NCI-H1694 treated with DMSO at 0.1 percent for 48 hours (cell line): ENCODE measurements at regions not wholly inside any gene's neighbourhood (a gene's known extent, or its start where the extent isn't known, plus 50 kb on each side); places are given as distances from the start of the nearest gene placed in this dataset.
"Not testable (repeated sequence)": the region's sequence is repeated elsewhere in the genome, so short reads cannot be mapped to it uniquely, and the experiment has no call there.

Experiments
- DNase-seq: peaks from one replicate; lab custom pipeline; 2025; lab: John Stamatoyannopoulos, UW

DNA sequence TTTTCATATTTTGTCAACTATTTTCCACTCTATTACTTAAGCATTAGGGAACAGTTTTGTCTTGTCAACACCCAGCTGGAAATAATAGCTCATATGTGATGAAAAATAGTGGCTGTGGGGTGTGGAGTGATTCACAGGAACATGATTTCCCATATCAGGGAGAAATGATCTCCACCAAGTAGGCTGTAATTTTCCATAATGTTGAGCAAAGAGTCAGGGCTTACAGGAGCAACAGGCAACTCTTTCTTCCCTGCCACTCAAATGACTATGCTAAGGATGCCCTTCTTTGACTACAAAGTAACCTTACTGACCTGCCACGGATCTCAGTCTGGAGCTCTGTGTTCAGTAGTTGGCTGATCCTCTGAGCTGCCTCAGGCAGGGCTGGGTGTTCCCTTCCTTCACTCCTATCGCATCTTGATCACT lies 90.0 kb upstream of the GATB start:
- no peak for DNase-seq

DNA sequence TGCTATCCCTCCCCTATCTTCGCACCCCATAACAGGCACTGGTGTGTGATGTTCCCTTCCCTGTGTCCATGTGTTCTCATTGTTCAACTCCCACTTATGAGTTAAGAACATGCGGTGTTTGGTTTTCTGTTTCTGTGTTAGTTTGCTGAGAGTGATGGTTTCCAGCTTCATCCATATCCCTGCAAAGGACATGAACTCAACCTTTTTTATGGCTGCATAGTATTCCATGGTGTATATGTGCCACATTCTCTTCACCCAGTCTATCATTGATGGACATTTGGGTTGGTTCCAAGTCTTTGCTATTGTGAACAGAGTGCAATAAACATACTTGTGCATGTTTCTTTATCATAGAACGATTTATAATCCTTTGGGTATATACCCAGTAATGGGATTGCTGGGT lies 84.7 kb upstream of the GATB start:
- DNase-seq: not testable (repeated sequence)

DNA sequence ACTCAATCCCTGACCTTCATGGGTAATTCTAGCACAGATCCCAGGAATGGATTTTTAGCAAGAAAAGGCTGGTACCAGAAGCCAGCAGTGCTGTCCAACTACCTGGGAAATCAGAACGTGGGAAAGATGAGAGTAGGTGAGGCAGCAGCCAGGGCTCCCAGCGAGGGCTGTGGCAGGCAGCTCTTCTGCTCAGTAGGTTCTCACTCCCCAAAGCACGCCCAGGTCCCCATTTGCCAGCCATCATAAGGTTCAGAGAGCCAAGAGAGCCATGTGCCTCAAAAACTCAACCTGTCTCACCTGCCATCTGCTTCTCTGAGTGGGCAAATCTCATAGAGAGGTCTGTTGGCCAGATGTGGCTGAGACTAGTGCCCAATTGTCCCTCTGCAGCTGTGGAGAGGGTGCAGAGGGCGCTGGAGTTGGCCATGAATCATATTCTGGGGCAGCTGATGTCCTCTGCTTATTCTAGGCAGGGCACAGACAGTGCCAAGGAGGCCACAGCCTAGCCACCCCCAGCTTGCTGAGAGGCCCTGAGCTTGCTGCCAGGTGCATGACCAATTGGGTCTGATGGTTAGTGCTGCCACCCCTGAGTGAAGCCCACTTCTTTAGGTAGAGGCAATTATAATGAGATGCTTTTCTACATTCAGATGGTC lies 81.7 kb upstream of the GATB start:
- no peak for DNase-seq

DNA sequence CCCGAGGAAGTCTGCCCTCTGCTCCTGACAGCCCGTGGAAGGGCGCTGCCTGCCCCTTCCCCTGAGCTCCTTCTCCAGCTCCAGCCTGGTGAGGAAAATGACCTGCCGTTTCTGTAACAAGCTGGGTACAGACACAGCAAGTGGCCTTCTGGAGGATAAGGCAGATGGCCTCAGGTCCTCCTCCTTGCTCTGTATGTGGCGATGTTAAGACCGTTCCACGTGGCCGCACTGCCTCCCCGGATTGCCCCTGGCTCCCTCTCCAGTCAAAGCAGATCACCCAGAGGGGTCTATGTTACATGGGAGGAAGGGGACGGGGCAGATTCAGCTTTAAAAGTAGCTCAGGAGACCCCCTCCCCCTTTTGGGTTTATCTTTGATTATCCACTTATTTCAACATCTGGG lies 80.3 kb upstream of the GATB start:
- no peak for DNase-seq

DNA sequence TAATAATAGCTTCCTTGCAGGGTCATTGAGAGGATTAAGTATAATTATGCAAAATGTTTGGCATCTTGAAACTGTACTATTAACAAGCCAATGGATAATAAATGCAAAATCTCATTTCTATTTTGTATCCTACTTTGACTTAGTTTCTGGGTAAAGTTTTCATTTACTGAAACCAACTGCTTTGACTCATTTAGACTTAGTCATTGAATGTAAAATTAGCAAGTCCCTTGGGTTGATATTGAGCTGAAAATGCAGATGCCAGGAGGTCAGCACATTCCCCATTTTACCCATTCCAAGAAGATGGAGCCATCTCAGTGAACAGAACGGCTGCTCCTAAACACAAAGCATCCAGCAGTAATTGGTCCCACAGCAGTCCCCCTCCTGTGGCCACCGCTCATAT lies 74.7 kb upstream of the GATB start:
- no peak for DNase-seq

DNA sequence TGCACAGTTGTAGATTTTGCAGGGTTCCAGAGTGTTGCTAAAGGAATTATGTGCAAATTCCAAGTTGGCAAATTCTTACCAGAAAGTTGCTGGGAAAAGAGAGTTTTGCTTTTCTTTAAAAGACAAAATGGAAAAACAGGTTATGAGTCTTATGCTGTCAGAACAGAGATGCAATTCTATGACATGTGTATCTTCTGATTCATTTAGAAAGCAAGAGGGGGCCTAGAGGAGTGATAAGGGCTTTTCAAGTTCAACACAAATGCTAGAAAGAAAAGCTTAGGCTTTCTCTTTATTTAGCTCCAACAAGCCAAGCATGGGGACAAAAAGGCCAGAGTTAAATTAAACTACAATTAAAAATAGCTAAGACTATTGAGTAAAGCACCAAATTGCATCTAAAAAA lies 72.4 kb upstream of the GATB start:
- no peak for DNase-seq

DNA sequence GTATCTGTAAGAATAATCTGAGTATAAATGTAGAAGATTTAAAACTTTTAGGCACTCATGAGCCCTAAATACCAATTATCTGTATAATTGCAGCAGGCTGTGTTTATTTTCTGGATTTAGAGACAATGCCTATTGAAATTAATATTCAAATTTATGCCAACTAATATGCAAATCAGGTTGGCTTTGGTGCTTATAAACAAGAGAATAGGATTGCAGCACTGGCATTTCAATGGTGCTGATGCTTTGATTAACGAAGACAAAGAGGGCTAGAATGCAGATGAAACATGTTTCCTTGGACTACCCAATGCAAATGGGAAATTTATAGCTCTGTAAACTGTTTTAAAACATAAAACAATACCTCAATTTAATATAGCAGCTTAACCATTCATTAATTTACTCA lies 70.7 kb upstream of the GATB start:
- no peak for DNase-seq

DNA sequence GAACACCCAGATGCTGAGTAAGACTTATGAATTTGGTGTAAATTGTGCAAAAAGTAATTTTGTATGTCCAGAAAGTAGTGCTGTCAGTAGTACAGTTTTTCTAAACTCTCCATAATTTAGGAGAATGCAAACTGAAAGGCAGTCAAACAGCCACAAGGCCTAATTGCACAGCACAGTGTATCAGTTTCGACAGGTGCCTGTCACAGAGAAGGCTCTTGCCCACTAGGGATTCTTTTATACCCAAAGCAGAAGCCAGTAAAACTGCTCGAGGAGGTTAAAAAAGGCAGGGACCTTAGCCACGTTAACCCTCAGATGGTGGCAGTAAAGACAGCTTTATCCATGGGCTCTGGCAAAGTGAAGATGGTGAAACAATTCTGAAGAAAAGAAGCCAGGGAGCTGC lies 69.4 kb upstream of the GATB start:
- no peak for DNase-seq

DNA sequence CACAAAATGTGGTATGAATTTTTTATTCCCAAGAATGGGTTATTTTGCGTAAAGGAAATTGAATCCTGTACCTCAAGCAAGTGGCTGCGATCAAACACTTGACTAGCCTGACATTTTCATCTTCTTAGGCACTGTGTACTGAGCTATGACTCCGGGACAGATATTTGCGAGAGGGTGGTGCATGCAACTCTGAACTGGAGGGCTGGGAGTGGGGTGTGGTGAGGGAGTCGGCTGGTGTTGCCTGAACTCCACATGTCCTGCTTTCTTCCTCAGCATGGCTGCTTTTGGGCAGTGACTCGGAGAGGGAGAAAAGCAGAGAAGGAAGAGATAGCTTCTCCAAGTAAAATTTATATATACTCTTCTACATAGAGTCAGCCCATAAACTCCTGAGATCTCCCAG lies 68.5 kb upstream of the GATB start:
- DNase-seq: no peak

DNA sequence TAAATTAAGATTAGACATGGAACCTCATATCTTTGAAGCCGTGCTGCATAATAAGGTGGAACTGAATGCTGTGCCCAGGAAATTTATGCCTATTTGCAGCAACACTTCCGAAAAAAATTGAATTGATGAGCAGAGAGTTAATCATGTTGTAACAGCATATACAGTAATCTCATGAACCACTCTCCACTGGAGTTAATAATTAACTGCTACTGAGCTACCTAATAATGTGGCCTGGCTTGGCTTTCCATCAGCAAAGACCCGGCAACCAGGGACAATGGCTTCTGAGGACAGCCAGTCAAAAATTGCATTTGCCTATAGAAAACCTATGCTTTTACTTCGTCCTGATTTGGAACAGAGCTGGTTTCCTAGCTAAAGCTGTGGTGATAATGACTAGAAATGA lies 63.8 kb upstream of the GATB start:
- no peak for DNase-seq

DNA sequence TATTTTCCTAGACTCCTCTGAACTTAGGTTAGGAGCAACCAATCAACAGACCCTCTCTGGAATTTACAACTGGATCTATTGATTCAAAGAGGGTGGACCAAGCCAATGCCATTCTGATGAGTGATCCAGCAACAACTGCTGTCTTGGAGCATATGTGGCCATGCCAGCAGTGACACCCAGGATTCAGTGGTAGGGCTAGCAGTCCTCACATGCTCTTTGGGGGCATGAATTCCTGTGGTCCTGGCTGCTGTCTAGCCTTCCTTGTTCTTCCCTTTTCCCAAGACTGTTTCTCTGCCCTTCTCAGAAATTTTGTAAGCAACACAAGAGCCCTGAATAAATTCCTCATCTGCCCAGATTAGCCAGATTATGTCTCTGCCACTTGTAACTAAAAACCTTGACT lies 61.5 kb upstream of the GATB start:
- no peak for DNase-seq

DNA sequence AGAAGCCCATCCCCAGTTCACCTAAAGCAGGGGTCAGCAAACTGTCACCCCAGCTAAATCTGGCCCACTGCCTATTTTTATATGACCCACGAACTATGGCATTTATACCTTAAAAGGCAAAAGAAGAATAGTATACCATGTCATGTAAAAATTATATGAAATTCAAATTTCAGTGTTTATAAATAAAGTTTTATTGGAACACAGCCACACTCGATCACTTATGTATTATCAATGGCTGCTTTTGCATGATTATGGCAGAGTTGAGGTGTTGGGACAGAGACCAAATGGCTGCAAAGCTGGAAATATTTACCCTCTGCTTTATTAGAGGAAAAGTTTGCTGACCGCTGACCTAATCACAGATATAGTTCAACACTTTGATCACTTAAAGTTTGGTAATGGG lies 59.2 kb upstream of the GATB start:
- no peak for DNase-seq

DNA sequence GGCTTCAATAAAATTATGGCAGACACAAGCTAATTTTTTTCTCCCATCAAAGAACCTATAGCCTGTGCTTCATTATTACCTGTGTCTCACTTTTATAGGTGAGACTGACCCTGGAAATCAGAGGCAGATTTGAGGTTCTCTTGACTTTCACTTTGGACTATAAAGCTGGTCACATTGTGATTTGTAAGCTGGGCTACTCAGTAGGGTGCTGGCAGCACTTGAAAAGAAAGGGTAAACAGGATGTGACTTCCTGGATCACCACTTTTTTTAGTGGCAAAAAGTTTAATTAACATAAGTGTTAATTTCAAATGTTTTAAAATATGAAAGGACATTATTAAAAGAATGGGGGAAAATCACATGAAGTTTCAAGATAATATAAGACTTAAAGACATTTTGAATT lies 50.6 kb upstream of the GATB start:
- no peak for DNase-seq
